HUES48 (cell line): ENCODE measurements at regions not wholly inside any gene's neighbourhood (a gene's known extent, or its start where the extent isn't known, plus 50 kb on each side); places are given as distances from the start of the nearest gene placed in this dataset.

Experiments
- H3K27ac ChIP-seq: one replicate; pipeline ENCODE4 v1.7.0; 2013; ENCODE audit warnings: low read depth, low read length, inconsistent platforms
- H3K27me3 ChIP-seq: 2 replicates; pipeline ENCODE4 v1.6.1; 2013; ENCODE audit warnings: mild to moderate bottlenecking, low read length; ENCODE audit not compliant: control insufficient read depth, insufficient read depth
- H3K36me3 ChIP-seq: 2 replicates; pipeline ENCODE4 v1.6.1; 2013; ENCODE audit warnings: low read length; ENCODE audit not compliant: control insufficient read depth, insufficient read depth
- H3K4me1 ChIP-seq: 2 replicates; pipeline ENCODE4 v1.6.1; 2013; ENCODE audit warnings: mild to moderate bottlenecking, low read length; ENCODE audit not compliant: control insufficient read depth, insufficient read depth
- H3K4me3 ChIP-seq: 2 replicates; pipeline ENCODE4 v1.5.1; 2013; ENCODE audit warnings: mild to moderate bottlenecking, low read depth, low read length
- H3K9ac ChIP-seq: 2 replicates; pipeline ENCODE4 v1.6.1; 2013; ENCODE audit warnings: mild to moderate bottlenecking, low read depth, low read length, moderate library complexity
- H3K9me3 ChIP-seq: 2 replicates; pipeline ENCODE4 v1.6.1; 2013; ENCODE audit warnings: low read length; ENCODE audit not compliant: control insufficient read depth, insufficient read depth

GRCh38 chr20:57043091-57043490 is 223.3 kb downstream of the BMP7 start:
- H3K36me3 ChIP-seq = no peaks in the 10 kb centered on the region
- no peak overlapping the region for H3K4me3 ChIP-seq
- H3K27me3 ChIP-seq = no peaks in the 10 kb centered on the region
- no peak overlapping the region for H3K27ac ChIP-seq
- no peaks in the 10 kb centered on the region for H3K4me1 ChIP-seq
- H3K9ac ChIP-seq = no peak overlapping the region
- H3K9me3 ChIP-seq = no peaks in the 10 kb centered on the region

- Histone ChIP-seq H3K9ac (no peak overlapping the region), H3K27me3 (no peaks in the 10 kb centered on the region), H3K4me3 (no peak overlapping the region), H3K4me1 (no peaks in the 10 kb centered on the region), H3K9me3 (no peaks in the 10 kb centered on the region), H3K36me3 (no peaks in the 10 kb centered on the region), H3K27ac (no peak overlapping the region)
Observed at GRCh38 chr20:57043669-57044268, 222.7 kb downstream of the BMP7 start.

GRCh38 chr20:57047281-57048026 is 219.0 kb downstream of the BMP7 start:
- Histone ChIP-seq H3K27ac (no peak overlapping the region), H3K9me3 (no peaks in the 10 kb centered on the region), H3K4me3 (no peak overlapping the region), H3K27me3 (no peaks in the 10 kb centered on the region), H3K4me1 (no peaks in the 10 kb centered on the region), H3K36me3 (no peaks in the 10 kb centered on the region), H3K9ac (no peak overlapping the region)

GRCh38 chr20:57048027-57048869 is 218.2 kb downstream of the BMP7 start:
- H3K4me3 ChIP-seq = no peak overlapping the region
- H3K9me3 ChIP-seq = no peaks in the 10 kb centered on the region
- no peak overlapping the region for H3K9ac ChIP-seq
- H3K27me3 ChIP-seq = no peaks in the 10 kb centered on the region
- no peak overlapping the region for H3K27ac ChIP-seq
- H3K36me3 ChIP-seq = no peaks in the 10 kb centered on the region
- H3K4me1 ChIP-seq = no peaks in the 10 kb centered on the region

- H3K4me1 ChIP-seq = no peaks in the 10 kb centered on the region
- no peaks in the 10 kb centered on the region for H3K36me3 ChIP-seq
- H3K9ac ChIP-seq = no peak overlapping the region
- no peak overlapping the region for H3K4me3 ChIP-seq
- no peak overlapping the region for H3K27ac ChIP-seq
- H3K27me3 ChIP-seq = no peaks in the 10 kb centered on the region
- no peaks in the 10 kb centered on the region for H3K9me3 ChIP-seq
Observed at GRCh38 chr20:57049296-57049695, 217.1 kb downstream of the BMP7 start.

GRCh38 chr20:57051096-57051495 is 215.3 kb downstream of the BMP7 start:
- no peak overlapping the region for H3K27ac ChIP-seq
- no peaks in the 10 kb centered on the region; the same call in 1 of the 2 replicates for H3K4me1 ChIP-seq
- H3K9me3 ChIP-seq = no peaks in the 10 kb centered on the region
- no peak overlapping the region for H3K9ac ChIP-seq
- no peak overlapping the region for H3K4me3 ChIP-seq
- no peaks in the 10 kb centered on the region for H3K36me3 ChIP-seq
- no peaks in the 10 kb centered on the region for H3K27me3 ChIP-seq

- no peaks in the 10 kb centered on the region for H3K27me3 ChIP-seq
- H3K27ac ChIP-seq = no peak overlapping the region
- no peaks in the 10 kb centered on the region; the same call in 1 of the 2 replicates for H3K4me1 ChIP-seq
- no peaks in the 10 kb centered on the region for H3K9me3 ChIP-seq
- no peaks in the 10 kb centered on the region for H3K36me3 ChIP-seq
- no peak overlapping the region for H3K9ac ChIP-seq
- H3K4me3 ChIP-seq = no peak overlapping the region
Observed at GRCh38 chr20:57053067-57053466, 213.4 kb downstream of the BMP7 start.

- H3K4me1 ChIP-seq = no peaks in the 10 kb centered on the region; the same call in 1 of the 2 replicates
- no peak overlapping the region for H3K4me3 ChIP-seq
- H3K36me3 ChIP-seq = no peaks in the 10 kb centered on the region
- no peaks in the 10 kb centered on the region for H3K27me3 ChIP-seq
- no peaks in the 10 kb centered on the region for H3K9me3 ChIP-seq
- no peak overlapping the region for H3K27ac ChIP-seq
- H3K9ac ChIP-seq = no peak overlapping the region
Observed at GRCh38 chr20:57053793-57054552, 212.5 kb downstream of the BMP7 start.

GRCh38 chr20:57055345-57055744 is 211.1 kb downstream of the BMP7 start:
- Histone ChIP-seq H3K27me3 (no peaks in the 10 kb centered on the region), H3K4me1 (no peaks in the 10 kb centered on the region; the same call in 1 of the 2 replicates), H3K27ac (no peak overlapping the region), H3K4me3 (no peak overlapping the region), H3K36me3 (no peaks in the 10 kb centered on the region), H3K9ac (no peak overlapping the region), H3K9me3 (no peaks in the 10 kb centered on the region)

GRCh38 chr20:57056651-57057050 is 209.8 kb downstream of the BMP7 start:
- H3K36me3 ChIP-seq = no peaks in the 10 kb centered on the region

More at GRCh38 chr20:57056651-57057050, 209.8 kb downstream of the BMP7 start:
- Histone ChIP-seq H3K27me3 (no peaks in the 10 kb centered on the region), H3K4me3 (no peak overlapping the region), H3K9ac (no peak overlapping the region), H3K4me1 (no peaks in the 10 kb centered on the region; the same call in 1 of the 2 replicates), H3K9me3 (no peaks in the 10 kb centered on the region), H3K27ac (no peak overlapping the region)
